Gastroesophageal sphincter (tissue), 4 donors: ENCODE measurements at regions not wholly inside any gene's neighbourhood (a gene's known extent, or its start where the extent isn't known, plus 50 kb on each side); places are given as distances from the start of the nearest gene placed in this dataset.

Experiments used
- ATAC-seq: fragments of 150-250 bp; one replicate; pipeline ENCODE4 v1.9.1; 2016; ENCODE audit warnings: mild to moderate bottlenecking, moderate library complexity
- H3K27ac ChIP-seq, 4 donors: fragments of 200-600 bp; sonication (generic) in 3 of 4; 1 replicate in 3 of 4; 2 replicates in 1 of 4; pipeline ENCODE4 v1.5.1; 2016 to 2019
- H3K27me3 ChIP-seq: fragments of 200-600 bp; sonication (generic); one replicate; pipeline ENCODE4 v1.5.1; 2019
- H3K36me3 ChIP-seq, 2 donors: fragments of 200-600 bp; sonication (generic); one replicate each; pipeline ENCODE4 v1.5.1; 2019; ENCODE audit warnings: control low read depth in 1 of 2
- H3K4me1 ChIP-seq, 3 donors: fragments of 200-600 bp; sonication (generic); 1 replicate in 2 of 3; 2 replicates in 1 of 3; pipeline ENCODE4 v1.5.1; 2016 to 2019; ENCODE audit warnings: control low read depth in 2 of 3
- H3K4me3 ChIP-seq, 2 donors: fragments of 200-600 bp; sonication (generic); one replicate each; pipeline ENCODE4 v1.5.1; 2019; ENCODE audit warnings: mild to moderate bottlenecking in 1 of 2, moderate library complexity in 1 of 2
- H3K9me3 ChIP-seq, 3 donors: fragments of 200-600 bp; sonication (generic); one replicate each; pipeline ENCODE4 v1.5.1; 2017 to 2019; ENCODE audit warnings: control low read depth in 2 of 3
- EP300 ChIP-seq: sonication (generic); formaldehyde crosslinking; IDR thresholded peaks from one replicate; pipeline ENCODE4 v1.6.1; 2017; ENCODE audit warnings: antibody characterized with exemption, mild to moderate bottlenecking
- POLR2A ChIP-seq, 2 donors: fragments of 450-650 bp; IDR thresholded peaks; one replicate each; pipeline ENCODE4 v1.6.1; 2017; ENCODE audit warnings: antibody characterized with exemption in 2 of 2, mild to moderate bottlenecking in 2 of 2, moderate library complexity in 1 of 2
- POLR2AphosphoS5 ChIP-seq: sonication (generic); formaldehyde crosslinking; IDR thresholded peaks from one replicate; pipeline ENCODE4 v1.6.1; 2017; ENCODE audit warnings: antibody characterized with exemption
- WGBS, 2 donors: methylation state at CpG; one replicate each; pipeline ENCODE4 v1.1.5; 2018; ENCODE audit warnings: low coverage in 1 of 2; 5-methylcytosine and 5-hydroxymethylcytosine counted together
- TF ChIP-seq, protein P1 (sequence below), 4 experiments: fragments of 200-600 bp in 2 of 4; fragments of 450-650 bp in 2 of 4; sonication (generic) in 1 of 4; IDR thresholded peaks; one replicate each; pipeline ENCODE4 v1.5.1; 2017 to 2019; ENCODE audit warnings: antibody characterized with exemption in 4 of 4, mild to moderate bottlenecking in 2 of 4, moderate library complexity in 2 of 4

DNA sequence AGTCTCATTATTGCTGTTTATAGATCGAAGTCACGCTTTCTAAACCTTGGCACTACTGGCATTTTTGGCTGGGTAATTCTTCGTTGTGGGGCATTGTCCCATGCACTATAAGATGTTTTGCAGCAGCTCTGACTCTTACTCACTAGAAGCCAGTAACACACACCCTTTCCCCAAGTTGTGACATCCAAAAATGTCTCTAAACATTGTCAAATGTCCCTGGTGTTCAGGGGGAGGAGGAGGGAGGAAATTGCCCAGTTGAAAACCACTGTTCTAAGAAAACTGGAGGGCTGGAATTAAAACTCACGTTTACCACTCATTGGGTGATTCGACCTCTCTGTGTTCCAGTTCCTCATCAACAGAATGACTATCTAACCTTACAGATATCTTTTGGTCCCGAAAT is 115.7 kb upstream of the KLF7 start:
- Histone ChIP-seq H3K9me3 (no peaks in the 10 kb centered on the region), H3K36me3 (no peaks in the 10 kb centered on the region), H3K4me1 (peaks cover 0 to 5% (median 0%) of the 10 kb centered on the region in 3 donors), H3K4me3 (no peak overlapping the region), H3K27me3 (no peaks in the 10 kb centered on the region), H3K27ac (no peak overlapping the region)
- TF ChIP-seq POLR2AphosphoS5 (no peak), POLR2A (IDR thresholded peaks at IDR 0.05) (no peak), EP300 (no peak)
- TF ChIP-seq, protein P1, sequence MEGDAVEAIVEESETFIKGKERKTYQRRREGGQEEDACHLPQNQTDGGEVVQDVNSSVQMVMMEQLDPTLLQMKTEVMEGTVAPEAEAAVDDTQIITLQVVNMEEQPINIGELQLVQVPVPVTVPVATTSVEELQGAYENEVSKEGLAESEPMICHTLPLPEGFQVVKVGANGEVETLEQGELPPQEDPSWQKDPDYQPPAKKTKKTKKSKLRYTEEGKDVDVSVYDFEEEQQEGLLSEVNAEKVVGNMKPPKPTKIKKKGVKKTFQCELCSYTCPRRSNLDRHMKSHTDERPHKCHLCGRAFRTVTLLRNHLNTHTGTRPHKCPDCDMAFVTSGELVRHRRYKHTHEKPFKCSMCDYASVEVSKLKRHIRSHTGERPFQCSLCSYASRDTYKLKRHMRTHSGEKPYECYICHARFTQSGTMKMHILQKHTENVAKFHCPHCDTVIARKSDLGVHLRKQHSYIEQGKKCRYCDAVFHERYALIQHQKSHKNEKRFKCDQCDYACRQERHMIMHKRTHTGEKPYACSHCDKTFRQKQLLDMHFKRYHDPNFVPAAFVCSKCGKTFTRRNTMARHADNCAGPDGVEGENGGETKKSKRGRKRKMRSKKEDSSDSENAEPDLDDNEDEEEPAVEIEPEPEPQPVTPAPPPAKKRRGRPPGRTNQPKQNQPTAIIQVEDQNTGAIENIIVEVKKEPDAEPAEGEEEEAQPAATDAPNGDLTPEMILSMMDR (IDR thresholded peaks at IDR 0.05), result no peak
- ATAC-seq, result no peak
- 94 to 95% methylated on average over 3 to 6 of the region's 6 CpGs for WGBS, 2 donors

DNA sequence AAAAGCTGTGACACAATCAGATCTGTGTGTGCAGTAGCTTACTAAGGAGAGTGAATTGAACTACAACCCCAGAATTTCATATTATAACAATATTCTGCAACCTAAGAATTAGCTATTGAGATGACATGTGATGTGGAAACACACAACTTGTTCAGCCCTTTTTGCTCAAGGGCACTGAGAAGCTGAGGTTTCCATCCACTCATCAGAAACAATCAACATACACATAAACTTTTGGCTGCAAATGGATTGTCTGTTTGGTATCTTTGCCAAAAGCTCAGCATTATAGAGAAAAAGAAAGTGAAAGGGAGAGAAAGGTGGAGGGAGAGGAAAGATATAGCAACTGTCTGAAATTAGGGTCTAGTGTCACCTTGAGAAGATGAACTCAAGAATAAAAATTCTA is 117.2 kb upstream of the KLF7 start:
- no peak for TF ChIP-seq EP300
- TF ChIP-seq, protein P1 (IDR thresholded peaks at IDR 0.05), result no peak
- TF ChIP-seq POLR2AphosphoS5, result no peak
- TF ChIP-seq POLR2A (IDR thresholded peaks at IDR 0.05), result no peak
- ATAC-seq, result no peak
- H3K4me3 ChIP-seq, result peak overlapping the region in 1 of 2 donors; percentile 7
- no peaks in the 10 kb centered on the region for H3K9me3 ChIP-seq
- no peaks in the 10 kb centered on the region for H3K36me3 ChIP-seq
- peak overlapping the region in 1 of 4 donors; percentile 18 for H3K27ac ChIP-seq
- no peaks in the 10 kb centered on the region for H3K27me3 ChIP-seq
- H3K4me1 ChIP-seq, result peaks cover 0 to 5% (median 0%) of the 10 kb centered on the region in 3 donors

DNA sequence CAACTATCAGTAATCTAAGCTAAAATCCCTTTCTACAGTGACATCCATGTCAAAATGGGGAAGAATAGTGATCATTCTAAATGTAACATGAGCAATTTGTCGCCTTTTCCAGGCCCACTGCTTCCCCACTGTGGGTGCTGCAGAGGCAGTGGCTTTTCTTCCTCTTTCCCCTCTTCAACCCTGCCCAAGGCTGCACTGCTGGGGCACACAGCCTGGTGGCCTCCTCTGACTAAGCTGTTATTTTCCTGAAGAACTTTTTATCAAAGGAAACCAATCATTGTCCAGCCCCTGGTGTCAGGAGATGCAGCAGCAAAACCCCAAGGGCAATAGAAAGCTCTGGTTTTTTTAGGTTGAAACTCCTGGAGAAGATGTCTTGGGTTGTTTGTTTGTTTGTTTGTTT is 117.6 kb upstream of the KLF7 start:
- TF ChIP-seq, protein P1 (IDR thresholded peaks at IDR 0.05), result peak in 2 of 4 experiments; percentile 18 to 22
- TF ChIP-seq POLR2AphosphoS5, result no peak
- Histone ChIP-seq H3K9me3 (no peaks in the 10 kb centered on the region), H3K27me3 (no peaks in the 10 kb centered on the region), H3K4me3 (no peak overlapping the region), H3K27ac (peak overlapping the region in 1 of 4 donors; percentile 18), H3K36me3 (no peaks in the 10 kb centered on the region), H3K4me1 (peaks cover 0 to 5% (median 0%) of the 10 kb centered on the region in 3 donors)
- 50 to 90% methylated on average over 1 of the region's 1 CpG for WGBS, 2 donors
- peak; percentile 46 for ATAC-seq

DNA sequence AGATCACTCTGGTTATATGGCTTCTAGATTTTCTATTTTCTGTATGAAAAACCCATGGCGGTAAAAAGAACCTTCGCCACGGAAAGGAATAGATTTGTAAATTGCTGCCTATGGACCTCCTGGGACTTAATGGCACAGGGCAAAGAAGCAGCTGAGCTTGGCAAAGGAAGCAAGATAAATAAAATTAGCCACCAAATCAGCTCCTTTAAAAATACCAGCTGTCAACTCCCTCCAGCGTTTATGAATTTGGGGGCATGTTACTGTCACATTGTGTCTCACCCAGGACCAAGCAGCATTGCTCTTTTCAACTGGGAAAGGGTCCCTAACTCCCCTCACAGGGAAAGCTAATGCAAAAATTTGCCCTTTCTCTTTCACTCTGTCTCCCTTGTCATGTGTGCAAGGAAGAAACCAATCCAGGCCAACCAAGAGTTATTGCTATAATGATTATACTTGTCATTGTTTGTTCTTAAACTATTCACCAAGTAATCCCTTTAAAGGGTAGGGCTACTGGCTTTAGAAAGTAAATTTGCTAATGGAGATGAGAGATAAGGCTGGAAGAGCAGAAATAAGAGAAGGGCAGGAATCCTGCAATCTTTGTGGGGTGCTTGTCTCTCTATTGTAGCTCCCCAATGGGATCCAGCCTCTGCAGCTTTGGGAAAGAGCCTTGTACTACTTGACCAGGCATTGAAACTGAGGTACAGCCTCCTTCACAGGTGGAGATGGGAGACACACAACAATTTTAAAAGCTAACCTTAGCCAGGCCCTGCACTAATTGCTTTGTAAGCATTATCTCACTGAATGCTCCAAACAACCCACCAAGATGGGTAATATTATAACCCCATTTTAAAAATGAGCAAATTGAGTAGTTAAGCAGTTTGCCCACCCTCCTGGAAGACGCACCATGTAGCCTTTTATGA is 119.1 kb upstream of the KLF7 start:
- Histone ChIP-seq H3K27ac (no peak overlapping the region), H3K36me3 (no peaks in the 10 kb centered on the region), H3K9me3 (no peaks in the 10 kb centered on the region), H3K4me1 (peaks cover 0 to 5% (median 0%) of the 10 kb centered on the region in 3 donors), H3K4me3 (no peak overlapping the region), H3K27me3 (no peaks in the 10 kb centered on the region)
- 79 to 83% methylated on average over 2 to 4 of the region's 5 CpGs for WGBS, 2 donors
- ATAC-seq, result no peak
- TF ChIP-seq POLR2AphosphoS5 (no peak), POLR2A (IDR thresholded peaks at IDR 0.05) (no peak), EP300 (no peak)
- TF ChIP-seq, protein P1 (IDR thresholded peaks at IDR 0.05), result no peak

DNA sequence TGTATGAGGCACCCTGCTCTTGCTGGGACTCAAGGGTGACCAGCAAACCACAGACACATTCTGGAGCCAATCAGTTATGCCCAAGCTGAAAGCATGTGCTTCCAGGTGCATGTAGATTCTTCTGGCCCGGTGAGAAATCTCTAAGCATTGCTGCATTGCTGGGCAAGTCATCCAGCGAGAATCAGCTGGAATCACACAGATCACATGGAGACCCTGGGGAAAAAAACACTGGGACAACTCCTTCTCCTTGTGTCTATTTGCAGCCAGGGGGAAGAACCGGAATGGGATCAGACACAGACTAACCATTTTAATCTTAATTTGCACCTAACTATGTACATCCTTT is 119.7 kb upstream of the KLF7 start:
- TF ChIP-seq POLR2A (IDR thresholded peaks at IDR 0.05), result no peak
- no peak for TF ChIP-seq POLR2AphosphoS5
- no peak for TF ChIP-seq EP300
- TF ChIP-seq, protein P1 (IDR thresholded peaks at IDR 0.05), result no peak
- WGBS, 2 donors, result 57 to 61% methylated on average over 1 to 3 of the region's 3 CpGs
- H3K36me3 ChIP-seq, result no peaks in the 10 kb centered on the region
- H3K27ac ChIP-seq, result no peak overlapping the region
- no peaks in the 10 kb centered on the region for H3K9me3 ChIP-seq
- no peaks in the 10 kb centered on the region for H3K27me3 ChIP-seq
- ATAC-seq, result no peak
- H3K4me1 ChIP-seq, result peaks cover 0 to 5% (median 0%) of the 10 kb centered on the region in 3 donors
- H3K4me3 ChIP-seq, result no peak overlapping the region
